Gastroesophageal sphincter (tissue), 3 donors: ENCODE measurements at regions not wholly inside any gene's neighbourhood (a gene's known extent, or its start where the extent isn't known, plus 50 kb on each side); places are given as distances from the start of the nearest gene placed in this dataset.

Experiments
- CTCF ChIP-seq, 4 experiments: fragments of 200-600 bp in 2 of 4; fragments of 450-650 bp in 2 of 4; sonication (generic) in 1 of 4; IDR thresholded peaks; one replicate each; pipeline ENCODE4 v1.5.1; 2017 to 2019; ENCODE audit warnings: antibody characterized with exemption in 4 of 4, mild to moderate bottlenecking in 2 of 4, moderate library complexity in 2 of 4
- EP300 ChIP-seq: sonication (generic); formaldehyde crosslinking; IDR thresholded peaks from one replicate; pipeline ENCODE4 v1.6.1; 2017; ENCODE audit warnings: antibody characterized with exemption, mild to moderate bottlenecking
- POLR2A ChIP-seq, 2 donors: fragments of 450-650 bp; IDR thresholded peaks; one replicate each; pipeline ENCODE4 v1.6.1; 2017; ENCODE audit warnings: antibody characterized with exemption in 2 of 2, mild to moderate bottlenecking in 2 of 2, moderate library complexity in 1 of 2
- POLR2AphosphoS5 ChIP-seq: sonication (generic); formaldehyde crosslinking; IDR thresholded peaks from one replicate; pipeline ENCODE4 v1.6.1; 2017; ENCODE audit warnings: antibody characterized with exemption

- no peak for TF ChIP-seq POLR2A (IDR thresholded peaks at IDR 0.05)
- no peak for TF ChIP-seq EP300
- TF ChIP-seq CTCF (IDR thresholded peaks at IDR 0.05) = no peak
- TF ChIP-seq POLR2AphosphoS5 = no peak
Measured at GRCh38 chr1:214833178-214833756, 230.3 kb downstream of the CENPF start.
